Mucosa of stomach (tissue), 1 donor: ENCODE measurements at regions not wholly inside any gene's neighbourhood (a gene's known extent, or its start where the extent isn't known, plus 50 kb on each side); places are given as distances from the start of the nearest gene placed in this dataset.

ENCODE experiments used
- H3K27me3 ChIP-seq: one replicate; pipeline ENCODE4 v1.7.0; 2013; ENCODE audit warnings: mild to moderate bottlenecking, low read length; ENCODE audit not compliant: control insufficient read depth, insufficient read depth
- H3K36me3 ChIP-seq: one replicate; pipeline ENCODE4 v1.7.0; 2013; ENCODE audit warnings: low read length; ENCODE audit not compliant: control insufficient read depth, insufficient read depth
- H3K4me1 ChIP-seq: one replicate; pipeline ENCODE4 v1.7.0; 2013; ENCODE audit warnings: mild to moderate bottlenecking, low read length; ENCODE audit not compliant: control insufficient read depth, insufficient read depth
- H3K4me3 ChIP-seq: one replicate; pipeline ENCODE4 v1.7.0; 2013; ENCODE audit warnings: low read length
- H3K9ac ChIP-seq: one replicate; pipeline ENCODE4 v1.7.0; 2013; ENCODE audit warnings: mild to moderate bottlenecking, low read length, moderate library complexity
- H3K9me3 ChIP-seq: one replicate; pipeline ENCODE4 v1.7.0; 2013; ENCODE audit warnings: mild to moderate bottlenecking, low read length, moderate library complexity; ENCODE audit not compliant: control insufficient read depth
- donor health status: Pancreatic carcinoma.

GRCh38 chr4:3355266-3355748, 62.5 kb downstream of the RGS12 start:
- no peak overlapping the region for H3K4me3 ChIP-seq
- no peaks in the 10 kb centered on the region for H3K36me3 ChIP-seq
- no peaks in the 10 kb centered on the region for H3K9me3 ChIP-seq
- no peak overlapping the region for H3K9ac ChIP-seq
- H3K27me3 ChIP-seq, result no peaks in the 10 kb centered on the region
- H3K4me1 ChIP-seq, result no peaks in the 10 kb centered on the region

GRCh38 chr4:3358656-3359055, 65.8 kb downstream of the RGS12 start:
- H3K36me3 ChIP-seq, result no peaks in the 10 kb centered on the region
- H3K4me1 ChIP-seq, result no peaks in the 10 kb centered on the region
- H3K4me3 ChIP-seq, result no peak overlapping the region
- no peaks in the 10 kb centered on the region for H3K27me3 ChIP-seq
- no peaks in the 10 kb centered on the region for H3K9me3 ChIP-seq
- H3K9ac ChIP-seq, result no peak overlapping the region

GRCh38 chr4:3360777-3361176, 68.0 kb downstream of the RGS12 start:
- no peak overlapping the region for H3K9ac ChIP-seq
- no peaks in the 10 kb centered on the region for H3K4me1 ChIP-seq
- no peaks in the 10 kb centered on the region for H3K9me3 ChIP-seq
- H3K4me3 ChIP-seq, result no peak overlapping the region
- H3K27me3 ChIP-seq, result no peaks in the 10 kb centered on the region
- H3K36me3 ChIP-seq, result no peaks in the 10 kb centered on the region

GRCh38 chr4:3361406-3361805, 68.6 kb downstream of the RGS12 start:
- Histone ChIP-seq H3K4me3 (no peak overlapping the region), H3K36me3 (no peaks in the 10 kb centered on the region), H3K9me3 (no peaks in the 10 kb centered on the region), H3K9ac (no peak overlapping the region), H3K27me3 (no peaks in the 10 kb centered on the region), H3K4me1 (no peaks in the 10 kb centered on the region)

- Histone ChIP-seq H3K9ac (no peak overlapping the region), H3K9me3 (no peaks in the 10 kb centered on the region), H3K36me3 (no peaks in the 10 kb centered on the region), H3K27me3 (no peaks in the 10 kb centered on the region), H3K4me1 (no peaks in the 10 kb centered on the region), H3K4me3 (no peak overlapping the region)
These were observed 69.1 kb downstream of the RGS12 start for GRCh38 chr4:3361896-3362295.

GRCh38 chr4:3362431-3363287, 69.8 kb downstream of the RGS12 start:
- Histone ChIP-seq H3K9me3 (no peaks in the 10 kb centered on the region), H3K9ac (no peak overlapping the region), H3K4me3 (no peak overlapping the region), H3K27me3 (no peaks in the 10 kb centered on the region), H3K36me3 (no peaks in the 10 kb centered on the region), H3K4me1 (no peaks in the 10 kb centered on the region)

- peaks cover under 1% of the 10 kb centered on the region for H3K4me1 ChIP-seq
- no peaks in the 10 kb centered on the region for H3K9me3 ChIP-seq
- no peaks in the 10 kb centered on the region for H3K36me3 ChIP-seq
- no peaks in the 10 kb centered on the region for H3K27me3 ChIP-seq
- H3K9ac ChIP-seq, result no peak overlapping the region
- H3K4me3 ChIP-seq, result no peak overlapping the region
These were observed 70.8 kb downstream of the RGS12 start for GRCh38 chr4:3363411-3364141.

GRCh38 chr4:3364199-3364598, 71.4 kb downstream of the RGS12 start:
- Histone ChIP-seq H3K4me1 (peaks cover 6% of the 10 kb centered on the region), H3K9me3 (no peaks in the 10 kb centered on the region), H3K36me3 (no peaks in the 10 kb centered on the region), H3K27me3 (no peaks in the 10 kb centered on the region), H3K4me3 (no peak overlapping the region), H3K9ac (no peak overlapping the region)

- Histone ChIP-seq H3K9ac (no peak overlapping the region), H3K9me3 (no peaks in the 10 kb centered on the region), H3K4me3 (no peak overlapping the region), H3K4me1 (peaks cover 12% of the 10 kb centered on the region), H3K27me3 (no peaks in the 10 kb centered on the region), H3K36me3 (no peaks in the 10 kb centered on the region)
These were observed 72.0 kb downstream of the RGS12 start for GRCh38 chr4:3364634-3365314.

- Histone ChIP-seq H3K9ac (no peak overlapping the region), H3K9me3 (no peaks in the 10 kb centered on the region), H3K4me3 (no peak overlapping the region), H3K4me1 (peaks cover 12% of the 10 kb centered on the region), H3K27me3 (no peaks in the 10 kb centered on the region), H3K36me3 (no peaks in the 10 kb centered on the region)
These were observed 72.5 kb downstream of the RGS12 start for GRCh38 chr4:3365326-3365725.

- H3K36me3 ChIP-seq, result no peaks in the 10 kb centered on the region
- no peak overlapping the region for H3K4me3 ChIP-seq
- no peak overlapping the region for H3K9ac ChIP-seq
- H3K9me3 ChIP-seq, result no peaks in the 10 kb centered on the region
- H3K4me1 ChIP-seq, result peaks cover 12% of the 10 kb centered on the region
- no peaks in the 10 kb centered on the region for H3K27me3 ChIP-seq
These were observed 73.3 kb downstream of the RGS12 start for GRCh38 chr4:3365871-3366842.
